WTC11 (cell line): ENCODE measurements at regions not wholly inside any gene's neighbourhood (a gene's known extent, or its start where the extent isn't known, plus 50 kb on each side); places are given as distances from the start of the nearest gene placed in this dataset.

Experiments
- ATAC-seq: fragments of 200-7000 bp; cut with Tn5 transposase; 2 replicates; pipeline ENCODE4 v1.10.0; 2021; ENCODE audit warnings: mild to moderate bottlenecking, moderate library complexity
- CTCF ChIA-PET: fragments of 300-600 bp; sonication (Branson Sonifier 250); formaldehyde crosslinking; loops from one replicate; lab custom pipeline; 2021; ENCODE audit warnings: antibody characterized with exemption; lab: Charles Lee
- POLR2A ChIA-PET: fragments of 350-600 bp; sonication (Branson Sonifier 250); formaldehyde crosslinking; loops from one replicate; lab custom pipeline; 2021; ENCODE audit warnings: antibody characterized with exemption; lab: Charles Lee
- DNase-seq: peaks from one replicate; pipeline ENCODE4 v3.0.0; 2021; ENCODE audit warnings: low spot score
- H3K27ac Mint-ChIP-seq: 2 replicates; pipeline ENCODE4 v1.8.0; 2021; ENCODE audit warnings: mixed read lengths
- H3K27me3 Mint-ChIP-seq: 2 replicates; pipeline ENCODE4 v1.8.0; 2021; ENCODE audit warnings: low read depth, mild to moderate bottlenecking, moderate library complexity, mixed read lengths
- H3K36me3 Mint-ChIP-seq: 2 replicates; pipeline ENCODE4 v1.8.0; 2021; ENCODE audit warnings: mixed read lengths
- H3K4me1 Mint-ChIP-seq: 2 replicates; pipeline ENCODE4 v1.8.0; 2022; ENCODE audit warnings: mixed read lengths
- H3K4me3 Mint-ChIP-seq: 2 replicates; pipeline ENCODE4 v1.8.0; 2021; ENCODE audit warnings: mild to moderate bottlenecking, moderate library complexity, mixed read lengths
- H3K9me3 Mint-ChIP-seq: 2 replicates; pipeline ENCODE4 v1.8.0; 2021; ENCODE audit warnings: mixed read lengths
- ATF1 ChIP-seq: sonication (generic); formaldehyde crosslinking; IDR thresholded peaks from 2 replicates; pipeline ENCODE4 v1.8.1; 2023; ENCODE audit warnings: mild to moderate bottlenecking, moderate library complexity, missing genetic modification reagents
- ETV6 ChIP-seq: sonication (generic); formaldehyde crosslinking; IDR thresholded peaks from 2 replicates; pipeline ENCODE4 v1.8.1; 2022; ENCODE audit warnings: mild to moderate bottlenecking, missing genetic modification reagents
- IRF2 ChIP-seq: sonication (generic); formaldehyde crosslinking; IDR thresholded peaks from 2 replicates; pipeline ENCODE4 v1.8.0; 2022; ENCODE audit warnings: low read depth, missing genetic modification reagents, borderline replicate concordance
- JUN ChIP-seq: sonication (generic); formaldehyde crosslinking; IDR thresholded peaks from 2 replicates; pipeline ENCODE4 v1.8.0; 2023; ENCODE audit warnings: mild to moderate bottlenecking, missing genetic modification reagents
- SP1 ChIP-seq: sonication (generic); formaldehyde crosslinking; conservative IDR thresholded peaks from 2 replicates; pipeline ENCODE4 v1.8.1; 2022; ENCODE audit warnings: missing genetic modification reagents
- TCF7 ChIP-seq: sonication (generic); formaldehyde crosslinking; IDR thresholded peaks from 2 replicates; pipeline ENCODE4 v1.8.0; 2022; ENCODE audit warnings: mild to moderate bottlenecking, low read depth, missing genetic modification reagents, moderate library complexity
- TEAD1 ChIP-seq: sonication (generic); formaldehyde crosslinking; IDR thresholded peaks from 2 replicates; pipeline ENCODE4 v1.8.0; 2022; ENCODE audit warnings: mild to moderate bottlenecking, missing genetic modification reagents
- TP53 ChIP-seq: sonication (generic); formaldehyde crosslinking; IDR thresholded peaks from 2 replicates; pipeline ENCODE4 v1.8.1; 2023; ENCODE audit warnings: mild to moderate bottlenecking, missing genetic modification reagents
- ZNF416 ChIP-seq: fragments of 250-450 bp; sonication (Bioruptor Pico); IDR thresholded peaks from 2 replicates; pipeline ENCODE4 v1.9.0; 2021; ENCODE audit warnings: mild to moderate bottlenecking, inconsistent platforms
- TF ChIP-seq, protein P1 (sequence below): sonication (generic); formaldehyde crosslinking; IDR thresholded peaks from 2 replicates; pipeline ENCODE4 v1.8.0; 2023; ENCODE audit warnings: missing genetic modification reagents
- TF ChIP-seq, protein P2 (sequence below): fragments of 250-450 bp; sonication (Bioruptor Pico); conservative IDR thresholded peaks from 2 replicates; pipeline ENCODE4 v1.9.0; 2021; ENCODE audit warnings: mild to moderate bottlenecking
- TF ChIP-seq, protein P3 (sequence below): sonication (generic); formaldehyde crosslinking; IDR thresholded peaks from 2 replicates; pipeline ENCODE4 v1.8.1; 2022; ENCODE audit warnings: mild to moderate bottlenecking, missing genetic modification reagents, moderate library complexity, borderline replicate concordance
- TF ChIP-seq, protein P4 (sequence below): sonication (generic); formaldehyde crosslinking; IDR thresholded peaks from 2 replicates; pipeline ENCODE4 v1.8.1; 2023; ENCODE audit warnings: mild to moderate bottlenecking, missing genetic modification reagents
- TF ChIP-seq, protein P5 (sequence below): sonication (generic); formaldehyde crosslinking; IDR thresholded peaks from 2 replicates; pipeline ENCODE4 v1.8.0; 2022; ENCODE audit warnings: mild to moderate bottlenecking, missing genetic modification reagents
- TF ChIP-seq, protein P6 (sequence below): sonication (generic); formaldehyde crosslinking; IDR thresholded peaks from 2 replicates; pipeline ENCODE4 v1.8.0; 2022; ENCODE audit warnings: mild to moderate bottlenecking, missing genetic modification reagents
- TF ChIP-seq, protein P7 (sequence below): sonication (generic); formaldehyde crosslinking; IDR thresholded peaks from 2 replicates; pipeline ENCODE4 v1.8.0; 2022; ENCODE audit warnings: missing genetic modification reagents
- TF ChIP-seq, protein P8 (sequence below): fragments of 250-450 bp; sonication (Bioruptor Pico); IDR thresholded peaks from 2 replicates; pipeline ENCODE4 v1.9.0; 2021; ENCODE audit warnings: mild to moderate bottlenecking

DNA sequence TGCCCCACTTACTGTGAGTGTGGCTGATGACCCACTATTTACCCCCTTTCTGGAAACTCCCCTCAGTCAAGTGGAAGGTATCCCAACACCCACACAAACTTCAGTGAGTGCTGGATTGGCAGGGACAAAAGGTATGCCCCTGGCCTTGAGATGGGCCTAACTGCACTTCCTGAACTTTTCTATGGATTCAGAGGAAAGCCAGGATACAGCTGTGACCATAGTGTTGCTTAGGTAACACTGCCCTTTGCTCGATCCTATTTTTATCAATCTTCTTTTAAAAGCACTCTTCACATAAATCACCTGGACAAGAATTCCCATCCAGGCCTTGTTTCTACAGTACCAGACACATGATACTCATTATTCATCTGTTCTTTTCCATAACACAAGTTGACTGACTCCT, 671.5 kb upstream of the SLC8A1 start (continued):
- TF ChIP-seq, protein P1, sequence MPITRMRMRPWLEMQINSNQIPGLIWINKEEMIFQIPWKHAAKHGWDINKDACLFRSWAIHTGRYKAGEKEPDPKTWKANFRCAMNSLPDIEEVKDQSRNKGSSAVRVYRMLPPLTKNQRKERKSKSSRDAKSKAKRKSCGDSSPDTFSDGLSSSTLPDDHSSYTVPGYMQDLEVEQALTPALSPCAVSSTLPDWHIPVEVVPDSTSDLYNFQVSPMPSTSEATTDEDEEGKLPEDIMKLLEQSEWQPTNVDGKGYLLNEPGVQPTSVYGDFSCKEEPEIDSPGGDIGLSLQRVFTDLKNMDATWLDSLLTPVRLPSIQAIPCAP (CRISPR knock-in tag) = no peak
- no peak for TF ChIP-seq ETV6 (CRISPR knock-in tag)
- no peak for TF ChIP-seq TP53 (CRISPR knock-in tag)
- no peak for TF ChIP-seq ATF1
- TF ChIP-seq, protein P2, sequence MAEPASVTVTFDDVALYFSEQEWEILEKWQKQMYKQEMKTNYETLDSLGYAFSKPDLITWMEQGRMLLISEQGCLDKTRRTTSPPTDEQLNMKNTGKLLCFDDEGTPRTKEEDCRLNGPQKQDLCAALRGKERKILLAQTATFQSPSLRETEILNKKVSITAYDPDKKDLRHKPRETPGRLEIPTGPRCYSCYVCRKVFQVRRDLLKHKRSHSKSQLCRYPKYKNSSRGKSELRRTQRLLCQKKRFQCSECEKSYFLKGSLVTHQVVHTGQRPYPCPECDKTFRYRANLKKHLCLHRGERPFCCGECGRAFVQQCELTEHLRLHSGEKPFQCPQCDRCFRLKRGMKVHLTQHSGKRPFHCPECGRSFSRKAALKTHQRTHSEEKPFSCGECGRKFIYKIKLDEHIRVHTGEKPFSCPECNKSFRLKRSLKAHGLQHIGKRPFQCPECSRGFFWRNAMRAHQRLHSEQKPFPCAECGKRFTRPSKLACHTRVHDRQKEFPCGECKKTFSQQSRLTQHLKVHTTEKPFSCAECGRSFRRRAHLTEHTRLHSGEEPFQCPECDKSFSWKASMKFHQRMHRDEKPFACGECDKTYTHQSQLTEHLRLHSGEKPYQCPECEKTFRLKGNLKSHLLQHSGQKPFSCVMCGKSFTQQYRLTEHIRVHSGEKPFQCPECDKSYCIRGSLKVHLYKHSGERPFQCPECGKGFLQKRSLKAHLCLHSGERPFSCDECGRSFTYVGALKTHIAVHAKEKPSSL (CRISPR knock-in tag) = no peak

DNA sequence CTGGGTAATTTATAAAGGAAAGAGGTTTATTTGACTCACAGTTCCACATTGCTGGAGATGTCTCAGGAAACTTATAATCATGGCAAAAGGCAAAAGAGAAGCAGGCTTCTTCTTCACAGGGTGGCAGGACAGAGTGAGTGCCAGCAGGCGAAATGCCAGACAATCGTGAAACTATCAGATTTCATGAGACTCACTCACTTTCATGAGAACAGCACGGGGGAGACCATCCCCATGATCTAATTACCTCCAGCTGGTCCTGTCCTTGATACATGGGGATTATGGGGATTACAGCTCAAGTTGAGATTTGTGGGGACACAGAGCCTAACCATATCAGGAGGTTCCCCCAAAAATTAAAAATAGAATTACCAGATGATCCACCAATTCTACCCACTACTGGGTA, 675.5 kb upstream of the SLC8A1 start:
- no peak overlapping the region for H3K27ac Mint-ChIP-seq
- ChIA-PET POLR2A (no interaction called here), CTCF (no interaction called here)
- TF ChIP-seq, protein P3, sequence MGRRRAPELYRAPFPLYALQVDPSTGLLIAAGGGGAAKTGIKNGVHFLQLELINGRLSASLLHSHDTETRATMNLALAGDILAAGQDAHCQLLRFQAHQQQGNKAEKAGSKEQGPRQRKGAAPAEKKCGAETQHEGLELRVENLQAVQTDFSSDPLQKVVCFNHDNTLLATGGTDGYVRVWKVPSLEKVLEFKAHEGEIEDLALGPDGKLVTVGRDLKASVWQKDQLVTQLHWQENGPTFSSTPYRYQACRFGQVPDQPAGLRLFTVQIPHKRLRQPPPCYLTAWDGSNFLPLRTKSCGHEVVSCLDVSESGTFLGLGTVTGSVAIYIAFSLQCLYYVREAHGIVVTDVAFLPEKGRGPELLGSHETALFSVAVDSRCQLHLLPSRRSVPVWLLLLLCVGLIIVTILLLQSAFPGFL (CRISPR knock-in tag) = no peak
- TF ChIP-seq TCF7 (CRISPR knock-in tag) (no peak), IRF2 (CRISPR knock-in tag) (no peak), SP1 (CRISPR knock-in tag) (no peak), JUN (CRISPR knock-in tag) (no peak), TP53 (CRISPR knock-in tag) (no peak)
- TF ChIP-seq, protein P4, sequence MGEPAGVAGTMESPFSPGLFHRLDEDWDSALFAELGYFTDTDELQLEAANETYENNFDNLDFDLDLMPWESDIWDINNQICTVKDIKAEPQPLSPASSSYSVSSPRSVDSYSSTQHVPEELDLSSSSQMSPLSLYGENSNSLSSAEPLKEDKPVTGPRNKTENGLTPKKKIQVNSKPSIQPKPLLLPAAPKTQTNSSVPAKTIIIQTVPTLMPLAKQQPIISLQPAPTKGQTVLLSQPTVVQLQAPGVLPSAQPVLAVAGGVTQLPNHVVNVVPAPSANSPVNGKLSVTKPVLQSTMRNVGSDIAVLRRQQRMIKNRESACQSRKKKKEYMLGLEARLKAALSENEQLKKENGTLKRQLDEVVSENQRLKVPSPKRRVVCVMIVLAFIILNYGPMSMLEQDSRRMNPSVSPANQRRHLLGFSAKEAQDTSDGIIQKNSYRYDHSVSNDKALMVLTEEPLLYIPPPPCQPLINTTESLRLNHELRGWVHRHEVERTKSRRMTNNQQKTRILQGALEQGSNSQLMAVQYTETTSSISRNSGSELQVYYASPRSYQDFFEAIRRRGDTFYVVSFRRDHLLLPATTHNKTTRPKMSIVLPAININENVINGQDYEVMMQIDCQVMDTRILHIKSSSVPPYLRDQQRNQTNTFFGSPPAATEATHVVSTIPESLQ (CRISPR knock-in tag) = no peak
- H3K36me3 Mint-ChIP-seq = peaks cover 20% of the 10 kb centered on the region
- no peaks in the 10 kb centered on the region for H3K27me3 Mint-ChIP-seq
- no peak for DNase-seq
- H3K4me3 Mint-ChIP-seq = no peak overlapping the region
- no peak for ATAC-seq
- H3K4me1 Mint-ChIP-seq = no peaks in the 10 kb centered on the region
- H3K9me3 Mint-ChIP-seq = peaks cover 30% of the 10 kb centered on the region

DNA sequence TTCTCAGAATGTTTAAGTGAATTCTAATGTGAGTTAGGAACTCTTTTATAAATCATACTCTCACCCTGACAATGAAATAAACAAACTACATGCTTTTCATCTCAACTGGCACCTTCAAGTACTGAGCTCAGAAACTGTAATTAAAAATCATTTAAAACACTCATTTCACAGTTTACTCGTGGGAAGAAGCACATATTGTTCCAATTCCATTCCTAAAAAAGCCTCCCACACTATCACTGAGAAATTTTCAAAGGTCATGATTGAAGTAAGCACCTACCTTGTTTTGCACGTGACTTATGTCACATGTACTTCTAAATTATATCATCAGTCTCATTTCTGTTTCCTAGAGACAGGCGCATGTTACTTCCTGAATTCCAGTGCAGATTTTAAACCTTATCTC, 678.1 kb upstream of the SLC8A1 start:
- DNase-seq (no peak), ATAC-seq (no peak)
- Mint-ChIP-seq H3K27me3 (no peaks in the 10 kb centered on the region), H3K4me3 (no peak overlapping the region), H3K4me1 (no peaks in the 10 kb centered on the region), H3K36me3 (peaks cover 20% of the 10 kb centered on the region), H3K27ac (no peak overlapping the region), H3K9me3 (peaks cover 24% of the 10 kb centered on the region)
- ChIA-PET CTCF (no interaction called here), POLR2A (no interaction called here)
- TF ChIP-seq TEAD1 (CRISPR knock-in tag) = no peak
- TF ChIP-seq TP53 (CRISPR knock-in tag) = no peak
- TF ChIP-seq, protein P5, sequence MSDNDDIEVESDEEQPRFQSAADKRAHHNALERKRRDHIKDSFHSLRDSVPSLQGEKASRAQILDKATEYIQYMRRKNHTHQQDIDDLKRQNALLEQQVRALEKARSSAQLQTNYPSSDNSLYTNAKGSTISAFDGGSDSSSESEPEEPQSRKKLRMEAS = no peak
- TF ChIP-seq, protein P6, sequence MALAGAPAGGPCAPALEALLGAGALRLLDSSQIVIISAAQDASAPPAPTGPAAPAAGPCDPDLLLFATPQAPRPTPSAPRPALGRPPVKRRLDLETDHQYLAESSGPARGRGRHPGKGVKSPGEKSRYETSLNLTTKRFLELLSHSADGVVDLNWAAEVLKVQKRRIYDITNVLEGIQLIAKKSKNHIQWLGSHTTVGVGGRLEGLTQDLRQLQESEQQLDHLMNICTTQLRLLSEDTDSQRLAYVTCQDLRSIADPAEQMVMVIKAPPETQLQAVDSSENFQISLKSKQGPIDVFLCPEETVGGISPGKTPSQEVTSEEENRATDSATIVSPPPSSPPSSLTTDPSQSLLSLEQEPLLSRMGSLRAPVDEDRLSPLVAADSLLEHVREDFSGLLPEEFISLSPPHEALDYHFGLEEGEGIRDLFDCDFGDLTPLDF (CRISPR knock-in tag) = no peak
- TF ChIP-seq, protein P7, sequence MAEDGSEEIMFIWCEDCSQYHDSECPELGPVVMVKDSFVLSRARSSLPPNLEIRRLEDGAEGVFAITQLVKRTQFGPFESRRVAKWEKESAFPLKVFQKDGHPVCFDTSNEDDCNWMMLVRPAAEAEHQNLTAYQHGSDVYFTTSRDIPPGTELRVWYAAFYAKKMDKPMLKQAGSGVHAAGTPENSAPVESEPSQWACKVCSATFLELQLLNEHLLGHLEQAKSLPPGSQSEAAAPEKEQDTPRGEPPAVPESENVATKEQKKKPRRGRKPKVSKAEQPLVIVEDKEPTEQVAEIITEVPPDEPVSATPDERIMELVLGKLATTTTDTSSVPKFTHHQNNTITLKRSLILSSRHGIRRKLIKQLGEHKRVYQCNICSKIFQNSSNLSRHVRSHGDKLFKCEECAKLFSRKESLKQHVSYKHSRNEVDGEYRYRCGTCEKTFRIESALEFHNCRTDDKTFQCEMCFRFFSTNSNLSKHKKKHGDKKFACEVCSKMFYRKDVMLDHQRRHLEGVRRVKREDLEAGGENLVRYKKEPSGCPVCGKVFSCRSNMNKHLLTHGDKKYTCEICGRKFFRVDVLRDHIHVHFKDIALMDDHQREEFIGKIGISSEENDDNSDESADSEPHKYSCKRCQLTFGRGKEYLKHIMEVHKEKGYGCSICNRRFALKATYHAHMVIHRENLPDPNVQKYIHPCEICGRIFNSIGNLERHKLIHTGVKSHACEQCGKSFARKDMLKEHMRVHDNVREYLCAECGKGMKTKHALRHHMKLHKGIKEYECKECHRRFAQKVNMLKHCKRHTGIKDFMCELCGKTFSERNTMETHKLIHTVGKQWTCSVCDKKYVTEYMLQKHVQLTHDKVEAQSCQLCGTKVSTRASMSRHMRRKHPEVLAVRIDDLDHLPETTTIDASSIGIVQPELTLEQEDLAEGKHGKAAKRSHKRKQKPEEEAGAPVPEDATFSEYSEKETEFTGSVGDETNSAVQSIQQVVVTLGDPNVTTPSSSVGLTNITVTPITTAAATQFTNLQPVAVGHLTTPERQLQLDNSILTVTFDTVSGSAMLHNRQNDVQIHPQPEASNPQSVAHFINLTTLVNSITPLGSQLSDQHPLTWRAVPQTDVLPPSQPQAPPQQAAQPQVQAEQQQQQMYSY = no peak
- TF ChIP-seq ZNF416 (CRISPR knock-in tag) = no peak
- TF ChIP-seq, protein P3 (CRISPR knock-in tag) = no peak
- TF ChIP-seq, protein P8, sequence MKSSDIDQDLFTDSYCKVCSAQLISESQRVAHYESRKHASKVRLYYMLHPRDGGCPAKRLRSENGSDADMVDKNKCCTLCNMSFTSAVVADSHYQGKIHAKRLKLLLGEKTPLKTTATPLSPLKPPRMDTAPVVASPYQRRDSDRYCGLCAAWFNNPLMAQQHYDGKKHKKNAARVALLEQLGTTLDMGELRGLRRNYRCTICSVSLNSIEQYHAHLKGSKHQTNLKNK = no peak
